Spinal cord (tissue), 9 donors: ENCODE measurements at regions not wholly inside any gene's neighbourhood (a gene's known extent, or its start where the extent isn't known, plus 50 kb on each side); places are given as distances from the start of the nearest gene placed in this dataset.

Source experiments
- DNase-seq, 6 donors: peaks; one replicate each; pipeline versions ENCODE4 v3.0.0 to v3.0.0-alpha.2; 2013 to 2015; ENCODE audit warnings: low spot score in 6 of 6, low read depth in 4 of 6
- H3K27ac ChIP-seq: one replicate; pipeline ENCODE4 v1.5.1; 2013; ENCODE audit warnings: low read depth, low read length, control low read depth
- H3K27me3 ChIP-seq: one replicate; pipeline ENCODE4 v1.6.1; 2013; ENCODE audit warnings: low read length; ENCODE audit not compliant: control insufficient read depth, insufficient read depth
- H3K36me3 ChIP-seq: one replicate; pipeline ENCODE4 v1.6.1; 2013; ENCODE audit warnings: low read length; ENCODE audit not compliant: control insufficient read depth, insufficient read depth
- H3K4me1 ChIP-seq: one replicate; pipeline ENCODE4 v1.6.1; 2013; ENCODE audit warnings: low read length; ENCODE audit not compliant: control insufficient read depth, insufficient read depth
- H3K4me3 ChIP-seq: one replicate; pipeline ENCODE4 v1.5.1; 2013; ENCODE audit warnings: low read depth, low read length, control low read depth
- H3K9me3 ChIP-seq: one replicate; pipeline ENCODE4 v1.6.1; 2013; ENCODE audit warnings: low read length; ENCODE audit not compliant: control insufficient read depth, insufficient read depth
- WGBS: methylation state at CpG from one replicate; pipeline ENCODE4 v1.1.5; 2013; ENCODE audit warnings: missing lambda C conversion rate; ENCODE audit not compliant: insufficient coverage; 5-methylcytosine and 5-hydroxymethylcytosine counted together
- donor health status: healthy.

- H3K36me3 ChIP-seq, result peaks cover 2% of the 10 kb centered on the region
- peak in 5 of 6 donors; percentile 57 to 93 (median 69) for DNase-seq
- H3K9me3 ChIP-seq, result no peaks in the 10 kb centered on the region
- 31% methylated on average over 21 of the region's 21 CpGs for WGBS
- H3K4me3 ChIP-seq, result no peak overlapping the region
- no peak overlapping the region for H3K27ac ChIP-seq
- peaks cover 54% of the 10 kb centered on the region for H3K4me1 ChIP-seq
- H3K27me3 ChIP-seq, result no peaks in the 10 kb centered on the region
These were observed 246.2 kb downstream of the NPHP4 start for GRCh38 chr1:5745800-5746610.

- no peak overlapping the region for H3K27ac ChIP-seq
- peaks cover 46% of the 10 kb centered on the region for H3K4me1 ChIP-seq
- peak; percentile 65 to 98 (median 82) for DNase-seq
- H3K27me3 ChIP-seq, result no peaks in the 10 kb centered on the region
- no peak overlapping the region for H3K4me3 ChIP-seq
- WGBS, result 17% methylated on average over 14 of the region's 26 CpGs
- H3K36me3 ChIP-seq, result peaks cover 2% of the 10 kb centered on the region
- no peaks in the 10 kb centered on the region for H3K9me3 ChIP-seq
These were observed 247.1 kb downstream of the NPHP4 start for GRCh38 chr1:5744911-5745799.

GRCh38 chr1:5744341-5744740 is 247.9 kb downstream of the NPHP4 start:
- H3K9me3 ChIP-seq, result no peaks in the 10 kb centered on the region
- peaks cover 44% of the 10 kb centered on the region for H3K4me1 ChIP-seq
- no peaks in the 10 kb centered on the region for H3K27me3 ChIP-seq
- peaks cover 2% of the 10 kb centered on the region for H3K36me3 ChIP-seq
- no peak overlapping the region for H3K27ac ChIP-seq
- DNase-seq, result no peak
- WGBS, result 47% methylated on average over 6 of the region's 6 CpGs
- H3K4me3 ChIP-seq, result no peak overlapping the region

GRCh38 chr1:5743435-5744095 is 248.7 kb downstream of the NPHP4 start:
- H3K9me3 ChIP-seq, result no peaks in the 10 kb centered on the region
- H3K27ac ChIP-seq, result no peak overlapping the region
- no peaks in the 10 kb centered on the region for H3K36me3 ChIP-seq
- 95% methylated on average over 11 of the region's 13 CpGs for WGBS
- DNase-seq, result no peak
- H3K4me1 ChIP-seq, result peaks cover 44% of the 10 kb centered on the region
- H3K27me3 ChIP-seq, result no peaks in the 10 kb centered on the region
- no peak overlapping the region for H3K4me3 ChIP-seq

GRCh38 chr1:5742801-5743200 is 249.4 kb downstream of the NPHP4 start:
- Histone ChIP-seq H3K36me3 (no peaks in the 10 kb centered on the region), H3K4me3 (no peak overlapping the region), H3K27me3 (no peaks in the 10 kb centered on the region), H3K4me1 (peaks cover 44% of the 10 kb centered on the region), H3K27ac (no peak overlapping the region), H3K9me3 (no peaks in the 10 kb centered on the region)
- DNase-seq, result no peak
- WGBS, result 92% methylated on average over 13 of the region's 14 CpGs

- peaks cover 40% of the 10 kb centered on the region for H3K4me1 ChIP-seq
- WGBS, result 84% methylated on average over 5 of the region's 9 CpGs
- no peaks in the 10 kb centered on the region for H3K27me3 ChIP-seq
- H3K27ac ChIP-seq, result no peak overlapping the region
- H3K9me3 ChIP-seq, result no peaks in the 10 kb centered on the region
- DNase-seq, result no peak
- no peak overlapping the region for H3K4me3 ChIP-seq
- no peaks in the 10 kb centered on the region for H3K36me3 ChIP-seq
These were observed 250.2 kb downstream of the NPHP4 start for GRCh38 chr1:5742032-5742431.

GRCh38 chr1:5740865-5741860 is 251.1 kb downstream of the NPHP4 start:
- no peak overlapping the region for H3K27ac ChIP-seq
- DNase-seq, result no peak

GRCh38 chr1:5740450-5740849 is 251.8 kb downstream of the NPHP4 start:
- WGBS, result 80% methylated on average over 1 of the region's 7 CpGs
- Histone ChIP-seq H3K27me3 (no peaks in the 10 kb centered on the region), H3K27ac (no peak overlapping the region), H3K36me3 (no peaks in the 10 kb centered on the region), H3K9me3 (no peaks in the 10 kb centered on the region), H3K4me3 (no peak overlapping the region), H3K4me1 (peaks cover 24% of the 10 kb centered on the region)
- DNase-seq, result no peak

More at GRCh38 chr1:5740865-5741860, 251.1 kb downstream of the NPHP4 start:
- WGBS, result 93% methylated on average over 18 of the region's 21 CpGs
- H3K4me3 ChIP-seq, result no peak overlapping the region
- H3K4me1 ChIP-seq, result peaks cover 31% of the 10 kb centered on the region
- H3K27me3 ChIP-seq, result no peaks in the 10 kb centered on the region
- H3K9me3 ChIP-seq, result no peaks in the 10 kb centered on the region
- no peaks in the 10 kb centered on the region for H3K36me3 ChIP-seq
